ENCODE measurements at regions not wholly inside any gene's neighbourhood (a gene's known extent, or its start where the extent isn't known, plus 50 kb on each side); places are given as distances from the start of the nearest gene placed in this dataset.

GRCh38 chr13:67493835-67494234 lies 263.7 kb upstream of the PCDH9 start:
- TF ChIP-seq POLR2A (IDR thresholded peaks at IDR 0.05) (no peak), CTCF (IDR thresholded peaks at IDR 0.05) (no peak)
- Histone ChIP-seq H3K27ac (no peak overlapping the region), H3K36me3 (ENCODE audit: low read depth, missing control alignments) (no peaks in the 10 kb centered on the region), H3K27me3 (no peaks in the 10 kb centered on the region), H3K4me3 (no peak overlapping the region), H3K4me1 (no peaks in the 10 kb centered on the region), H3K9me3 (no peaks in the 10 kb centered on the region)
- intact Hi-C loops (cut with DNase I; ENCODE audit: low total_unique reads), result no loop called here
- DNase-seq, result no peak
- 21 to 25% methylated on average over 1 of the region's 1 CpG for WGBS, 2 donors

DNA sequence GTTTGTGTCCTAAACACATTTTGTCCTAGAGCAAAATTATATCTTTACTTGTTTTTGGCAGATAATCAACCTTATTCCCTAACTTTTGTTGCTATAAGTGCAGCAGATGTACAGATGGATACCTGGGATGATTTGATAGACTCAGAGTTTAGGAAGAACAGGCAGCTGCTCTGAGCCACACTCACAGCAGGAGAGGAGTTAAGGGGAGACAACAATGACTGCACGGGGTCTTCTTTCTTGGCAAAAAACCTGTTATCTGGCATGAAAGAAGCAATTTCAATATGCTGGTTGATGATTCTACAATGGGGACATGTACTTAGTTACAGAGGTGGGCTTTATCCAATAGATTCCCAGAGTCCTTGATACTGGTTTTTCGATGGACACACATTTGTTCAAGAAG lies 258.9 kb upstream of the PCDH9 start:
- H3K9me3 ChIP-seq, result no peaks in the 10 kb centered on the region
- H3K4me1 ChIP-seq, result no peaks in the 10 kb centered on the region
- H3K4me3 ChIP-seq, result no peak overlapping the region
- 63 to 78% methylated on average over 2 of the region's 2 CpGs for WGBS, 2 donors
- no peaks in the 10 kb centered on the region for H3K36me3 ChIP-seq (ENCODE audit: low read depth, missing control alignments)
- intact Hi-C loops (cut with DNase I; ENCODE audit: low total_unique reads), result no loop called here
- TF ChIP-seq POLR2A (IDR thresholded peaks at IDR 0.05) (no peak), CTCF (IDR thresholded peaks at IDR 0.05) (no peak)
- no peaks in the 10 kb centered on the region for H3K27me3 ChIP-seq
- H3K27ac ChIP-seq, result no peak overlapping the region
- no peak for DNase-seq

GRCh38 chr13:67481445-67481844 lies 251.3 kb upstream of the PCDH9 start:
- DNase-seq, result no peak
- Histone ChIP-seq H3K36me3 (ENCODE audit: low read depth, missing control alignments) (no peaks in the 10 kb centered on the region), H3K27ac (no peak overlapping the region), H3K27me3 (no peaks in the 10 kb centered on the region), H3K4me1 (no peaks in the 10 kb centered on the region), H3K9me3 (no peaks in the 10 kb centered on the region), H3K4me3 (no peak overlapping the region)
- intact Hi-C loops (cut with DNase I; ENCODE audit: low total_unique reads), result no loop called here
- TF ChIP-seq CTCF (IDR thresholded peaks at IDR 0.05) (no peak), POLR2A (IDR thresholded peaks at IDR 0.05) (no peak)
- WGBS, 2 donors, result 95 to 96% methylated on average over 1 of the region's 1 CpG

DNA sequence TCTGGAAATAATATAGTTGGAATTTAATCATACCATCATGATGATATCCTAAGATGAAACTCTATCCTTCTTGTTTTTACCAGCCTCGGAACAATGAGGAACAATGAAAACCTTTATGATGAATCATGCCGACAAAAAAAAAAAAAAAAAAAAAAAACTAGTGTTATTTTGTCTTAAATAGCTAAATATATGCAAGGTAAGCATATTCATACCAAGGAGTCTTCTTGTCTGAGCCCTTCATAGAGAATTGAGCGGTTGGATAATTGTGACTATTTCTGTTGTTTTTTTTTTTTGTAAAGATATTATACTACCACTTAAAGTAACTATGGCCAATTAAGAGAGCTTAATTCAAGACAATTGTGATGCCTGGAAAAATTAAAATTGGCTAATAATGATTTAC lies 244.0 kb upstream of the PCDH9 start:
- no peak for DNase-seq
- TF ChIP-seq CTCF (IDR thresholded peaks at IDR 0.05), result no peak
- TF ChIP-seq POLR2A (IDR thresholded peaks at IDR 0.05), result no peak
- no peaks in the 10 kb centered on the region for H3K27me3 ChIP-seq
- no peak overlapping the region for H3K27ac ChIP-seq
- H3K9me3 ChIP-seq, result no peaks in the 10 kb centered on the region
- no peaks in the 10 kb centered on the region for H3K36me3 ChIP-seq (ENCODE audit: low read depth, missing control alignments)
- WGBS, 2 donors, result 87 to 97% methylated on average over 3 of the region's 3 CpGs
- H3K4me1 ChIP-seq, result no peaks in the 10 kb centered on the region
- intact Hi-C loops (cut with DNase I; ENCODE audit: low total_unique reads), result no loop called here
- H3K4me3 ChIP-seq, result no peak overlapping the region

DNA sequence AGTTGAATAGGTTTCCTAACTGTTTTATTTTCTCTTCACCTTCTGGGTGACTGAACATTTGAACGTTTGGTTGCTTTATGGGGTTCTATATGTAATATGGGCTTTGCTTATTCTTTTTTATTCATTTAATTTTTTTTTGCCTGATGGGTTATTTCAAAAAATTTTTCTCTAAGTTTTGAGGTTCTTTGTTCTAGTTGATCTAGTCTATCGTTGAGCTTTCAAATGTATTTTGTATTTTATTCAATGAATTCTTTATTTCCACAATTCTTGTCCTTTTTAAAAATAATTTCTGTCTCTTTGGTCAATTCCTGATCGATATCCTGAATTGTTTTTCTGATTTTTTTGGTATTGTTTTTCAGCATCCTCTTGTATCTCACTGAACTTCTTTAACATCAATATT lies 239.5 kb upstream of the PCDH9 start:
- no peak overlapping the region for H3K27ac ChIP-seq
- H3K4me1 ChIP-seq, result no peaks in the 10 kb centered on the region
- no peaks in the 10 kb centered on the region for H3K27me3 ChIP-seq
- DNase-seq, result no peak
- TF ChIP-seq POLR2A (IDR thresholded peaks at IDR 0.05), result no peak
- TF ChIP-seq CTCF (IDR thresholded peaks at IDR 0.05), result no peak
- WGBS, 2 donors, result 85 to 91% methylated on average over 3 of the region's 3 CpGs
- no peaks in the 10 kb centered on the region for H3K36me3 ChIP-seq (ENCODE audit: low read depth, missing control alignments)
- intact Hi-C loops (cut with DNase I; ENCODE audit: low total_unique reads), result no loop called here
- H3K4me3 ChIP-seq, result no peak overlapping the region
- no peaks in the 10 kb centered on the region for H3K9me3 ChIP-seq
